Adrenal gland (tissue), 5 donors: ENCODE measurements at regions not wholly inside any gene's neighbourhood (a gene's known extent, or its start where the extent isn't known, plus 50 kb on each side); places are given as distances from the start of the nearest gene placed in this dataset.

Experiments used
- POLR2A ChIP-seq, 2 donors: fragments of 450-650 bp; IDR thresholded peaks; one replicate each; pipeline ENCODE4 v1.6.1; 2017; ENCODE audit warnings: antibody characterized with exemption in 2 of 2, mild to moderate bottlenecking in 2 of 2, moderate library complexity in 1 of 2
- TF ChIP-seq, protein P1 (sequence below), 6 experiments: fragments of 450-650 bp in 4 of 6; fragments of 200-600 bp in 2 of 6; sonication (generic) in 1 of 6; IDR thresholded peaks; 1 replicate in 5 of 6; 2 replicates in 1 of 6; pipeline versions ENCODE4 v1.5.1 to v1.8.0; 2016 to 2021; ENCODE audit warnings: antibody characterized with exemption in 6 of 6, mild to moderate bottlenecking in 2 of 6, moderate library complexity in 1 of 6
- donor health status: DM: no; HTN: no; CAD: no.

DNA sequence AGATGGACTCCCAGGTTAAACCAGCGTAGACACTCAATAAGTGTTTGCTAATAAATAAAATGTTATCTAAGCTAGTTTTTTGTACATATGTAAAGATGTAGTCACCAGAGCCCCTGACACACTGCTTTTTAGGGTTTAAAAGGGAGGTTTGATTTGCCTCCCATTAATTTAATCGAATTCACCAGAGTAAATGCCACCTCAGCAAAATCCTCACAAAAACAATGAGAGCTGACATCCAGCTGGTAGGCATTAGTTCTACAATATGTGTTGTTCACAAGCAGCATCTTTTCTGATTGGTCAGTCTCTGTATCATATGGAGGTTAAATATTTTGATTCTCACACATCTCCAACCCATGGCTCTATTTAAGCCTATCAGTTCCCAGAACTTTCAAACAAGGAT, 382.6 kb downstream of the CENPC start:
- TF ChIP-seq, protein P1, sequence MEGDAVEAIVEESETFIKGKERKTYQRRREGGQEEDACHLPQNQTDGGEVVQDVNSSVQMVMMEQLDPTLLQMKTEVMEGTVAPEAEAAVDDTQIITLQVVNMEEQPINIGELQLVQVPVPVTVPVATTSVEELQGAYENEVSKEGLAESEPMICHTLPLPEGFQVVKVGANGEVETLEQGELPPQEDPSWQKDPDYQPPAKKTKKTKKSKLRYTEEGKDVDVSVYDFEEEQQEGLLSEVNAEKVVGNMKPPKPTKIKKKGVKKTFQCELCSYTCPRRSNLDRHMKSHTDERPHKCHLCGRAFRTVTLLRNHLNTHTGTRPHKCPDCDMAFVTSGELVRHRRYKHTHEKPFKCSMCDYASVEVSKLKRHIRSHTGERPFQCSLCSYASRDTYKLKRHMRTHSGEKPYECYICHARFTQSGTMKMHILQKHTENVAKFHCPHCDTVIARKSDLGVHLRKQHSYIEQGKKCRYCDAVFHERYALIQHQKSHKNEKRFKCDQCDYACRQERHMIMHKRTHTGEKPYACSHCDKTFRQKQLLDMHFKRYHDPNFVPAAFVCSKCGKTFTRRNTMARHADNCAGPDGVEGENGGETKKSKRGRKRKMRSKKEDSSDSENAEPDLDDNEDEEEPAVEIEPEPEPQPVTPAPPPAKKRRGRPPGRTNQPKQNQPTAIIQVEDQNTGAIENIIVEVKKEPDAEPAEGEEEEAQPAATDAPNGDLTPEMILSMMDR (IDR thresholded peaks at IDR 0.05) = no peak
- no peak for TF ChIP-seq POLR2A (IDR thresholded peaks at IDR 0.05)
